ENCODE measurements at regions not wholly inside any gene's neighbourhood (a gene's known extent, or its start where the extent isn't known, plus 50 kb on each side); places are given as distances from the start of the nearest gene placed in this dataset.

DNA sequence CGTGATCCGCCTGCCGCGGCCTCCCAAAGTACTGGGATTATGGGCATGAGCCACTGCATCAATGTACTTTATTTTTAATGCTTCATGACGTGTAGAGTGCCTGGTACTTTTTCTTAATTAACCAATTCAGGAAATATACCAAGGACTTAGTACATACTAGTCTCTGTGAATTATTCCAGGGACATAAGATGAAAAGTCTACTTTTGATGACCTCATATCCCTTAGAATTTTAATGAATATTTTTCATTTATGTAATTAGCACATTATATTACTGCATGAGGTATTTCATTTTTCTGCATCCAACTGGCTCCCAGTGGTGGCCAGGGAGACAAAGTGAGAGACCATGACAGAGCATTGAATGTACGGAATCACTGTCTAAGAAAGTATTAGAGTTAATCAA lies 577.7 kb upstream of the NOVA1 start:
- no peaks in the 10 kb centered on the region for H3K27me3 ChIP-seq (replicated peaks; ENCODE audit: insufficient read depth, low read depth, low read length, poor library complexity)
- no peaks in the 10 kb centered on the region for H3K36me3 ChIP-seq (ENCODE audit: insufficient read depth, low read length, poor library complexity, severe bottlenecking)
- ChIA-PET POLR2A (ENCODE audit: low non-redundant PET) (no interaction called here), CTCF (no interaction called here)
- no TSS peak for BruUV-seq (replicated peaks)
- no peak for DNase-seq (ENCODE audit: low spot score)
- no peak overlapping the region for H3K4me3 ChIP-seq (ENCODE audit: low read depth, low read length, poor library complexity, severe bottlenecking)
- H3K27ac ChIP-seq (ENCODE audit: low read depth, low read length, poor library complexity, severe bottlenecking) = no peak overlapping the region
- H3K4me1 ChIP-seq (ENCODE audit: insufficient read depth, low read length, poor library complexity, severe bottlenecking) = no peaks in the 10 kb centered on the region
- intact Hi-C loops (cut with micrococcal nuclease; ENCODE audit: unreplicated experiment) = no loop called here
- no peaks in the 10 kb centered on the region for H3K9me3 ChIP-seq (ENCODE audit: low read depth, low read length, poor library complexity, severe bottlenecking)
- TF ChIP-seq, protein P1, sequence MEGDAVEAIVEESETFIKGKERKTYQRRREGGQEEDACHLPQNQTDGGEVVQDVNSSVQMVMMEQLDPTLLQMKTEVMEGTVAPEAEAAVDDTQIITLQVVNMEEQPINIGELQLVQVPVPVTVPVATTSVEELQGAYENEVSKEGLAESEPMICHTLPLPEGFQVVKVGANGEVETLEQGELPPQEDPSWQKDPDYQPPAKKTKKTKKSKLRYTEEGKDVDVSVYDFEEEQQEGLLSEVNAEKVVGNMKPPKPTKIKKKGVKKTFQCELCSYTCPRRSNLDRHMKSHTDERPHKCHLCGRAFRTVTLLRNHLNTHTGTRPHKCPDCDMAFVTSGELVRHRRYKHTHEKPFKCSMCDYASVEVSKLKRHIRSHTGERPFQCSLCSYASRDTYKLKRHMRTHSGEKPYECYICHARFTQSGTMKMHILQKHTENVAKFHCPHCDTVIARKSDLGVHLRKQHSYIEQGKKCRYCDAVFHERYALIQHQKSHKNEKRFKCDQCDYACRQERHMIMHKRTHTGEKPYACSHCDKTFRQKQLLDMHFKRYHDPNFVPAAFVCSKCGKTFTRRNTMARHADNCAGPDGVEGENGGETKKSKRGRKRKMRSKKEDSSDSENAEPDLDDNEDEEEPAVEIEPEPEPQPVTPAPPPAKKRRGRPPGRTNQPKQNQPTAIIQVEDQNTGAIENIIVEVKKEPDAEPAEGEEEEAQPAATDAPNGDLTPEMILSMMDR (conservative IDR thresholded peaks at IDR 0.05; ENCODE audit: low read depth, low read length) = no peak
- TF ChIP-seq EZH2 (IDR thresholded peaks at IDR 0.05; ENCODE audit: borderline replicate concordance, low read depth, low read length, poor library complexity, severe bottlenecking) = no peak

DNA sequence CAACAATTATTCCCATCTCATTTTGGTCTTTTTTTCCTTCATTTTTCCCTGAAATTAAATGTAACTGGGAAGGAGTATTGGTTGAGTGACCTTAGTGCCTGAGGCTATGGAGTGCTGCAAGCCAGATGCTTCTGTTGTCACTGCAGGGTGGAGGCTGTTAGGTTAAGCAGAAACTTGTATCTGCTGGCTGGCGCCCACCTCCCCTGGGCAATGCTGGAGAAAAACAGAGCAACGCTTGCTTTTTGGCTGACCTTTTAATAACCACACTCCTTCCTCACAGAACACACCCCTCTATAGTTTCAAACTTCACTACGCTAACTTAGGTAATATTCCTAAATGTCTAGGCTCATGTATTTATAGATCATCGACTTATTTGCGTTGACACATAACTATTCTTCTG lies 583.5 kb upstream of the NOVA1 start:
- Histone ChIP-seq H3K36me3 (ENCODE audit: insufficient read depth, low read length, poor library complexity, severe bottlenecking) (no peaks in the 10 kb centered on the region), H3K4me3 (ENCODE audit: low read depth, low read length, poor library complexity, severe bottlenecking) (no peak overlapping the region), H3K4me1 (ENCODE audit: insufficient read depth, low read length, poor library complexity, severe bottlenecking) (no peaks in the 10 kb centered on the region), H3K27me3 (replicated peaks; ENCODE audit: insufficient read depth, low read depth, low read length, poor library complexity) (no peaks in the 10 kb centered on the region), H3K27ac (ENCODE audit: low read depth, low read length, poor library complexity, severe bottlenecking) (no peak overlapping the region), H3K9me3 (ENCODE audit: low read depth, low read length, poor library complexity, severe bottlenecking) (no peaks in the 10 kb centered on the region)
- intact Hi-C loops (cut with micrococcal nuclease; ENCODE audit: unreplicated experiment) = no loop called here
- TF ChIP-seq, protein P1 (conservative IDR thresholded peaks at IDR 0.05; ENCODE audit: low read depth, low read length) = no peak
- no peak for TF ChIP-seq EZH2 (IDR thresholded peaks at IDR 0.05; ENCODE audit: borderline replicate concordance, low read depth, low read length, poor library complexity, severe bottlenecking)
- ChIA-PET POLR2A (ENCODE audit: low non-redundant PET) (no interaction called here), CTCF (no interaction called here)
- BruUV-seq (replicated peaks) = no TSS peak
- no peak for DNase-seq (ENCODE audit: low spot score)

DNA sequence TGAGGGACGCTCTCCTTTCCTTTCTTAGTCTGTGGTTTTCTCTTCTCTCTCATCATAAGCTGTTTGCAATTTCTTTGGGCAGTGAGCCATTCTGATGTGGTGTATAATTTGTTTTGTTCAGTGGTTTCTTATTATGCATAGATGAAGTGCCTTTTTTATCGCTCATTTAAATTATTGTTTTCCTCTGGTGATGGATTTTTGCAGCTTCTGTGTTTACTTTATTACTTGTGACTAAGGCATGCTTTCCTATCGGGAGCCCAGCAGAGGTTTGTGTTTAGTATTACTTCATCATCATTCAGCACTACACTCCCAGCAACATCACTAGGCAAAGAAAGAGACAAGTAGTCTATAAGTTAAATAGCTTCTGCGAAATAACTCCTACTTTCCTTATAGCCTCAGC lies 586.6 kb upstream of the NOVA1 start:
- CTCF ChIA-PET = no interaction called here
- no peaks in the 10 kb centered on the region for H3K4me1 ChIP-seq (ENCODE audit: insufficient read depth, low read length, poor library complexity, severe bottlenecking)
- DNase-seq (ENCODE audit: low spot score) = no peak
- no peaks in the 10 kb centered on the region for H3K27me3 ChIP-seq (replicated peaks; ENCODE audit: insufficient read depth, low read depth, low read length, poor library complexity)
- intact Hi-C loops (cut with micrococcal nuclease; ENCODE audit: unreplicated experiment) = no loop called here
- H3K36me3 ChIP-seq (ENCODE audit: insufficient read depth, low read length, poor library complexity, severe bottlenecking) = no peaks in the 10 kb centered on the region
- TF ChIP-seq EZH2 (IDR thresholded peaks at IDR 0.05; ENCODE audit: borderline replicate concordance, low read depth, low read length, poor library complexity, severe bottlenecking) = no peak
- TF ChIP-seq, protein P1 (conservative IDR thresholded peaks at IDR 0.05; ENCODE audit: low read depth, low read length) = no peak
- H3K9me3 ChIP-seq (ENCODE audit: low read depth, low read length, poor library complexity, severe bottlenecking) = no peaks in the 10 kb centered on the region
- no peak overlapping the region for H3K4me3 ChIP-seq (ENCODE audit: low read depth, low read length, poor library complexity, severe bottlenecking)
- POLR2A ChIA-PET (ENCODE audit: low non-redundant PET) = interaction anchor here (1.0 kb wide), 1 partner anchor 114 kb away, joined by 3 read pairs; no protein-coding TSS in a partner anchor
- H3K27ac ChIP-seq (ENCODE audit: low read depth, low read length, poor library complexity, severe bottlenecking) = no peak overlapping the region
- BruUV-seq (replicated peaks) = no TSS peak

Measured in A673 (cell line).